ENCODE measurements at regions not wholly inside any gene's neighbourhood (a gene's known extent, or its start where the extent isn't known, plus 50 kb on each side); places are given as distances from the start of the nearest gene placed in this dataset.

DNA sequence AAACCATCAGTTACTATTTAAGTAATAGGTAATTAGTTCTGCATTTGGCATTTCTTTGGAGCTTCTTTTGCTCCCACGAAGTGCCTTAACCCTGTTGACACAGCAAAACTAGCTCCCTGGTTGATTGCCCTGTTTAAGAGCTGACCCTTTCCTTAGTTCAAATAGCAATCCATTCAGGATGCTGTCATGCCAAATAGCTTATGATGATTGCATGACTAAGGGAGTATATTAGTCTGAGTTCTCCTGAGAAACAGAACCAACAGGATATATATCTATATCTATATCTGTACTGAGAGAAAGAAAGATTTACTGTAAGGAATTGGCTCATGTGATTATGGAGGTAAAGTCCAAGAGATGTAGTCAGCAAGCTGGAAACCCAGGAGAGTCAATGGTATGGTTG lies 50.3 kb upstream of the SPRED1 start:
- no peaks in the 10 kb centered on the region for H3K27me3 ChIP-seq (replicated peaks; ENCODE audit: control insufficient read depth, insufficient read depth, low read length, poor library complexity, severe bottlenecking)
- no peaks in the 10 kb centered on the region for H3K4me1 ChIP-seq (ENCODE audit: control insufficient read depth, insufficient read depth, low read length, poor library complexity, severe bottlenecking)
- H3K36me3 ChIP-seq (ENCODE audit: control insufficient read depth, insufficient read depth, low read length), result no peaks in the 10 kb centered on the region
- no peak overlapping the region for H3K4me3 ChIP-seq (ENCODE audit: insufficient read depth, low read depth, low read length, poor library complexity, severe bottlenecking)
- no peak for DNase-seq
- no peaks in the 10 kb centered on the region for H3K9me3 ChIP-seq (ENCODE audit: control insufficient read depth, low read length)
- no peak overlapping the region for H3K27ac ChIP-seq (ENCODE audit: insufficient read depth, low read length, poor library complexity, severe bottlenecking)

Data from effector memory CD4-positive, alpha-beta T cell (primary cell).